ENCODE measurements at regions not wholly inside any gene's neighbourhood (a gene's known extent, or its start where the extent isn't known, plus 50 kb on each side); places are given as distances from the start of the nearest gene placed in this dataset.

DNA sequence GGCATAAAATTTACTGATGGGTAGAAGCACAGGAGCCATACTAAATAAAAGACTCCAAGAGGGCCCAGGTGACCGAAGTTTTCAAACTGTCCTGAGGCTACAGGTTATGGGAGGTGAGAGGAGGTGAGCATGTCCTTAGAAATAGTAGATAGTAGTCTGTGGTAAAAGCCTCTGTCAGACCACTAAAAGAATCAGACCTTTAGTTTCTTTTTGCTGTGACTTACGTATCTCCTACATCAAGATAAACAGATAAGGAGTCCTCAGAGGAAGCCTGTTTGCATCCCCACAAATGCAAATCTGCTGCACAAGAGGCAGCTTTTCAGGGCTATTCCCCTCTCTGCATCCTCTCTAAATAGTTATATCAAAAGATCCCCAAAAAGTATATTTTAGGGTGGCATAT lies 711.6 kb upstream of the SLITRK6 start:
- no peak for TF ChIP-seq POLR2A (IDR thresholded peaks at IDR 0.05; ENCODE audit: low read depth, low read length)
- no peak for TF ChIP-seq TAF1 (IDR thresholded peaks at IDR 0.05; ENCODE audit: borderline replicate concordance, low read depth, low read length)
- TF ChIP-seq POLR2AphosphoS5 (IDR thresholded peaks at IDR 0.05; ENCODE audit: low read depth, low read length) = no peak
